Fibroblast of lung (primary cell): ENCODE measurements at regions not wholly inside any gene's neighbourhood (a gene's known extent, or its start where the extent isn't known, plus 50 kb on each side); places are given as distances from the start of the nearest gene placed in this dataset.

ENCODE experiments used
- DNase-seq, 2 donors: peaks; one replicate each; pipeline versions ENCODE4 v3.0.0 to v3.0.0-alpha.2; 2010; ENCODE audit warnings: low read depth in 2 of 2
- H2AFZ ChIP-seq: 2 replicates; pipeline ENCODE4 v1.5.1; 2012; ENCODE audit warnings: low read length, control low read depth, inconsistent platforms
- H3K27ac ChIP-seq: 2 replicates; pipeline ENCODE4 v1.5.1; 2011; ENCODE audit warnings: low read length, control low read depth; ENCODE audit not compliant: insufficient read depth
- H3K27me3 ChIP-seq: 2 replicates; pipeline ENCODE4 v1.5.1; 2011; ENCODE audit warnings: mild to moderate bottlenecking, low read length; ENCODE audit not compliant: control insufficient read depth, insufficient read depth
- H3K36me3 ChIP-seq: 2 replicates; pipeline ENCODE4 v1.5.1; 2011; ENCODE audit warnings: low read length; ENCODE audit not compliant: control insufficient read depth, insufficient read depth
- H3K4me1 ChIP-seq: 2 replicates; pipeline ENCODE4 v1.5.1; 2011; ENCODE audit warnings: low read length; ENCODE audit not compliant: control insufficient read depth, insufficient read depth; ENCODE audit errors: extremely low read depth
- H3K4me2 ChIP-seq: 2 replicates; pipeline ENCODE4 v1.5.1; 2011; ENCODE audit warnings: low read length, control low read depth; ENCODE audit not compliant: insufficient read depth; ENCODE audit errors: extremely low read depth
- H3K4me3 ChIP-seq, 4 experiments: fragments of 200-600 bp in 1 of 4; sonication (generic) in 1 of 4; replicated peaks in 1 of 4; 2 replicates each; pipeline ENCODE4 v1.5.1; 2011 to 2016; ENCODE audit warnings: low read length in 4 of 4, low read depth in 3 of 4, mild to moderate bottlenecking in 3 of 4, control low read depth in 2 of 4, inconsistent platforms in 1 of 4, mixed read lengths in 1 of 4; ENCODE audit not compliant: insufficient read depth in 1 of 4; ENCODE audit errors: control extremely low read depth in 1 of 4
- H3K79me2 ChIP-seq: 2 replicates; pipeline ENCODE4 v1.5.1; 2012; ENCODE audit warnings: mild to moderate bottlenecking, low read length, inconsistent platforms; ENCODE audit not compliant: control insufficient read depth, insufficient read depth
- H3K9ac ChIP-seq: 2 replicates; pipeline ENCODE4 v1.5.1; 2011; ENCODE audit warnings: mild to moderate bottlenecking, low read length, control low read depth; ENCODE audit not compliant: insufficient read depth
- H3K9me3 ChIP-seq: 2 replicates; pipeline ENCODE4 v1.5.1; 2012; ENCODE audit warnings: low read depth, low read length; ENCODE audit not compliant: control insufficient read depth, insufficient read depth
- H4K20me1 ChIP-seq: 2 replicates; pipeline ENCODE4 v1.5.1; 2011; ENCODE audit warnings: low read length; ENCODE audit not compliant: control insufficient read depth, insufficient read depth; ENCODE audit errors: extremely low read depth
- CTCF ChIP-seq, 2 donors: IDR thresholded peaks in 1 of 2; conservative IDR thresholded peaks in 1 of 2; 1 replicate in 1 of 2; 2 replicates in 1 of 2; pipeline ENCODE4 v1.5.1; 2011 to 2012; ENCODE audit warnings: low read length in 2 of 2, control low read depth in 1 of 2, inconsistent platforms in 1 of 2, low read depth in 1 of 2, mild to moderate bottlenecking in 1 of 2
- EZH2 ChIP-seq: IDR thresholded peaks from 2 replicates; pipeline ENCODE4 v1.5.1; 2012; ENCODE audit warnings: low read length, control low read depth, mild to moderate bottlenecking; ENCODE audit errors: missing control alignments

- no peaks in the 10 kb centered on the region for H4K20me1 ChIP-seq
- no peaks in the 10 kb centered on the region for H3K79me2 ChIP-seq
- H3K4me3 ChIP-seq: no peak overlapping the region
These were observed 480.0 kb downstream of the NLGN4X start for GRCh38 chrX:5748586-5749150.

GRCh38 chrX:5746231-5746630 lies 482.4 kb downstream of the NLGN4X start:
- Histone ChIP-seq H3K27ac (no peak overlapping the region), H3K9me3 (no peaks in the 10 kb centered on the region), H3K36me3 (no peaks in the 10 kb centered on the region), H3K4me3 (no peak overlapping the region), H4K20me1 (no peaks in the 10 kb centered on the region), H3K4me2 (no peak overlapping the region), H3K9ac (no peak overlapping the region), H3K27me3 (no peaks in the 10 kb centered on the region), H3K4me1 (no peaks in the 10 kb centered on the region), H3K79me2 (no peaks in the 10 kb centered on the region), H2AFZ (no peak overlapping the region)
- TF ChIP-seq CTCF (conservative IDR thresholded peaks at IDR 0.05 in 1 of 2, IDR thresholded peaks at IDR 0.05 in 1 of 2; ENCODE audit: low read depth in 1 of 2, low read length in 2 of 2): no peak
- no peak for TF ChIP-seq EZH2
- no peak for DNase-seq

More at GRCh38 chrX:5748586-5749150, 480.0 kb downstream of the NLGN4X start:
- H3K27me3 ChIP-seq: no peaks in the 10 kb centered on the region
- DNase-seq: no peak
- H3K4me1 ChIP-seq: no peaks in the 10 kb centered on the region
- no peak overlapping the region for H2AFZ ChIP-seq
- no peaks in the 10 kb centered on the region for H3K36me3 ChIP-seq
- H3K27ac ChIP-seq: no peak overlapping the region
- H3K9ac ChIP-seq: no peak overlapping the region
- no peaks in the 10 kb centered on the region for H3K9me3 ChIP-seq
- no peak for TF ChIP-seq EZH2
- no peak for TF ChIP-seq CTCF (conservative IDR thresholded peaks at IDR 0.05 in 1 of 2, IDR thresholded peaks at IDR 0.05 in 1 of 2; ENCODE audit: low read depth in 1 of 2, low read length in 2 of 2)
- H3K4me2 ChIP-seq: no peak overlapping the region

- Histone ChIP-seq H3K4me2 (no peak overlapping the region), H3K27me3 (no peaks in the 10 kb centered on the region), H3K27ac (no peak overlapping the region), H2AFZ (no peak overlapping the region), H4K20me1 (no peaks in the 10 kb centered on the region), H3K9ac (no peak overlapping the region), H3K4me1 (no peaks in the 10 kb centered on the region), H3K9me3 (no peaks in the 10 kb centered on the region), H3K4me3 (no peak overlapping the region), H3K36me3 (no peaks in the 10 kb centered on the region), H3K79me2 (no peaks in the 10 kb centered on the region)
- peak in 1 of 2 donors; percentile 2 for DNase-seq
- TF ChIP-seq EZH2: no peak
- TF ChIP-seq CTCF (conservative IDR thresholded peaks at IDR 0.05 in 1 of 2, IDR thresholded peaks at IDR 0.05 in 1 of 2; ENCODE audit: low read depth in 1 of 2, low read length in 2 of 2): no peak
These were observed 495.2 kb downstream of the NLGN4X start for GRCh38 chrX:5733501-5733900.
